ENCODE measurements at regions not wholly inside any gene's neighbourhood (a gene's known extent, or its start where the extent isn't known, plus 50 kb on each side); places are given as distances from the start of the nearest gene placed in this dataset.
A peak's percentile ranks its signal among the peaks of the same experiment; 100 is the strongest.
"Not testable (repeated sequence)": the region's sequence is repeated elsewhere in the genome, so short reads cannot be mapped to it uniquely, and the experiment has no call there.

DNA sequence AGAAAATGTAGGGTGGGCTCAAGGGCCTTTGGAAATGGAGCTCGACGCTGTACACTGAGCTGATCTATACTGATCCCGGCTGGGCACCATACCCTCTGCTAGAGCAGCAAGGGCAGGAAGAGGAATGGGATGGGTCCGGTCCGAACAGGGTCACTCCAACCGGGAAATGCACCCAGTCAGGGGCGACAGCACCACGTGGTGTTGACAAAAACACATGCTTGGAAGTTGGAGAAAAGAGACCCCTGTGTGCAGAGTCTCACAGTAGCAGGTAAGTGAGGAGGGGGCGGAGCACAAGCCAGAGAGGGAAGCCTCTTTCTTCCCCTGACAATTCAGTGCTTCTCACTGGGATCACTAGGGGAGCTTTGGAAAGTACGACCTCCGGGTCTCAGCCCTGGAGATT lies 84.1 kb upstream of the ASB18 start:
- no peak for DNase-seq (ENCODE audit: low spot score)

DNA sequence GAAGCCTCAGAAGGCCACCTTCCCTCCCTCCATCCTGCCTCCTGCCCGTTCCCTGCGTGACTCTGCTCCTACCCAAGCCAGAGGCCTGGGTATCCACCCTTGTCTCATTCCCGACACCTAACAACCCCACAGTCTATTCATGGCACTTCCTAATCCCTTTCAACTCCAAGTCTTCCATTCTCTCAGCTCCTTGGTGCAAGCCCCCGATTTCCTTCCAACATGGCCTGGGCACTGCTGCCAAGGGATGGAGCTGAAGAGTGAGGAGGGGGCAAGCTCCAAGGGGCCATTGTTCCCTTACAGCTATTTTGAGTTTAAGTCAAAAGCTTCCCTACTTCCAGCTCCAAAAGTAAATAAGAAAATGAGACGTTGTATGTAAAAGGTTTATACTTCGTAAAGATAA lies 84.8 kb upstream of the ASB18 start:
- DNase-seq (ENCODE audit: low spot score), result no peak

DNA sequence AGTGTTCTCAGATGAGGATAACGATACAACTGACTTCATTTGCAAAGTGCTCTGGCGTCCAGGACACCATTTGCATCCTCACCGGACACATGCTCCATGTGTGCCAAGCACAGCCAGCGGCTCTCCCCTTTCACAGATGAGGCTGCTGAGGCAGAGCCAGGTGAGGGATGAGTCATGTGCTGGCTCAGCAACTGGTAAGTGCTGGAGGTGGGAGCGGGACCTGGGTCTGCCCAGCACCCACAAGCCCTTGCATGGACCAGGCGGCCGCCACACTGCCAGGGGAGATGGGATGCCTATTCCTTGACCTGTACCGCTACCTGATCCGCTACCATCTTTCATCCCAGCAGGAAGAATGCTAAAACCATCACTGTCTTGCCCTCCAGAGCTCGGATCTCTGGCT lies 86.2 kb upstream of the ASB18 start:
- no peak for DNase-seq (ENCODE audit: low spot score)

DNA sequence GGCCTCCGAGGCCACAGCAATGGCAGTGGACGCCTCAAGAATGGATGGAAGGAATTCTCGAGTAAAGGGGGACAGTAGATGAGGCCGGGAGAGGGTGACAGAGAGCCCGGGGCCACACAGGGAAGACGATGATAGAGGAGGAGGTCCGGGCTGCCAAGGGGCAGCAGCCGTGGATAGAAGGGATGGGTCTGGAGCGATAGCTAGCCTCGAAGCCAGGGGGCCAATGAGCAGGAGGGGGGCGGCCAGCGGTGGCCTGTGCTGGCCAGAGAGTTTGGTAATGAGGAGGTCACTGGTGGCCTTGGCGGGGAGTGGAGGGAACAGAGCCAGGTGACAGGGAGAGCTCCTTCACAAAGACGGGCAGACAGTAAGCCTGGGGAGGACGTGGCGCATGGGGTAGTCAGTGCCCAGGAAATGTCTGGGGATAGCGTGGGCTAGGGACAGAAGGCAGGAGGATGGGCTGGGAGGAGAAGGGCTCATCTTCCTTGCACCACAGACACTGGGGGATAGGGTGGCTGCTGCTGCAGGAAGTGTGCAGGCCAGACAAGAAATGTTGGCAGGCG lies 87.8 kb upstream of the ASB18 start:
- no peak for DNase-seq (ENCODE audit: low spot score)

DNA sequence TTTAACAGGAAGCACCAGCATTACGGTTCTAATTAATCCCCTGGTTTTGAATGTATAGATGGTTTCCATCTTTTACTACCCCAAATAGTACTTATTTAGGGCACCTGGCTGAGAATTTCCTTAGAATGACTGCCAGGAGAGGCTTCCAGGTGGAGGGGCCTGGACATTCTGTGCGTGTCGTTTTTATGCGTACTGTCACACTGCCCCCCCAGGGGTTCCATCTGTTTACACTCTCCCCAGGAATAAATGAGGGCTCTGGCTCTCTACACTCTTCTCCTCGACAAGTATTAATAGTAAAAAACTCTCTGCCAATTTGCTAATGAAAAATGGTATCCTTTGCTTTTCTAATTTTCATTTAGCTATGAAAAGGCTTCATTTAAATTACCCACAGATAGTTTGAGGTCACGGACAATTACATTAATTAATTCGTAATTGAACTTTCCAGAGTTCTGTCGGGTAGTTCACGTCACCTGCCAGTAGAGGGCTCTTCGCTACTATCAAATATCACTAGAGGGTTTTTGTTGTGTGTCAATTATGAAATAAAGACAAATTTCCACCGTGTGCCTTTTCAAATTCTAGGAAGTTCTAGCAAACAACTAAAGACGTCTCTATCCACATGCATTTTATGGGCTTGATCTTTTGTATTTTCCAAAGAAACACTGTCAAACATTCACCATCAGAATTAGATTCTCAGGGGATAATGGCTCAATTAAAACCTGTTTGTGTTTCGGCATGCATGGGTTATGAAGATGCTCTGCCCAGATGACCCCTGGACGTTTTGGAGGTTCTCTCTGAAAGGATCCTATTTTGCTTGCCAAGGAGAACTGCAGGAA lies 88.8 kb upstream of the ASB18 start:
- peak; percentile 50 for DNase-seq (ENCODE audit: low spot score)

DNA sequence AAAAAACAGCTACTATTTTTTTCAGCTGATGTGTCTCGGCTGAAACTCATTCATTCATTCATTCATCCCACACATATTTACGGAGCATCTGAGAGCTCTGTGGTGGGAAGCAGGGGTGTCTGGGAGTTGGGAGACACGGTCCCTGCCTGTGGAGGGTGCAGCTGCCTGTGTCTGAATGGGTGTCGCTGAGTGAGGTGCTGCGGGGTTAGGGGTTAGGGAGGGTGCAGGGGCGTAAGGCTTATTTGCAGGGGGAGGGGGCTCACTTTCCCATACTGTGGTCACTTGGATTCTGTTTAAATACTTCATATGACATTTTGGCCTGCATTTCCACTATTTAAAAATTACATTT lies 89.4 kb upstream of the ASB18 start:
- DNase-seq (ENCODE audit: low spot score), result no peak

DNA sequence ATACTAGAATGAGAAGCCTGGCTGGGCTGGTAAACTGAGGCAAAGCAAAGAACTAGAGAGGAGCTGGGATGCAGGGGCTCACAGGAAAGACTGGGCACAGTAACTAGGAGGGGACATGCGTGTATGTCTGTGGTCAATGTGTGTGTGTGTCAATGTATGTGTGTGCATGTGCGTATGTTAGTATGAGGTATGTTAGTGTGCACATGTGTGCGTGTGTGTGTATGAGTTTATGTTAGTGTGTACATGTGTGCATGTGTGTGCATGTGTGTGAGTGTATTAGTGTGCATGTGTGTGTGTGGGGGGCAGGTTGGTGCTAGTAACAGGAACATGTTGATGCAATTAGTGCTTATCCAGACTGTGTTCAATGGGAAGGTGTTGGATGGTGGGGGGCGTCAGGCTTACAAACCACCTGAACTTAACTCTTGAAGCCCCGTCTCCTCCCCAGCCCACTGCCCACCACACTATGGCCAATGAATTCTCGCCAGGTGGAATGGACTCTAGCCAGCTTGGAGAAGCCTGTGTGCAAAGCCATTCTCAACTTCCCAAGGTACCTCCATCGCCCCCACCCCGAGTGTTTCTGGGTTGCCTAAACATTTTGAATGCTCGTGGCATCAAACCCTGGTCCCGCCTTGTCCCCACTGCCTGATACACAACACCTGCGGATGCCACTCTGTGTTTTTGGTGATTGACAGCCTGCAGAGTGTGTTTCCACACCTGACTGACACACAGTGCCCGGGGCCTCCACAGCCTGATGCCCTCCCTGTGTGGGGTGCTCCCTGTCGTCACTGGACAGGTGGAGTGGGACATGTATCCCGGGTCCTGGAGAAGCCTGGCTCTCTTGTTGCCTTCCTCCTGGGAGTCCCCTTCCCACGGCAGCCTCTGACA lies 90.1 kb upstream of the ASB18 start:
- DNase-seq (ENCODE audit: low spot score), result no peak

DNA sequence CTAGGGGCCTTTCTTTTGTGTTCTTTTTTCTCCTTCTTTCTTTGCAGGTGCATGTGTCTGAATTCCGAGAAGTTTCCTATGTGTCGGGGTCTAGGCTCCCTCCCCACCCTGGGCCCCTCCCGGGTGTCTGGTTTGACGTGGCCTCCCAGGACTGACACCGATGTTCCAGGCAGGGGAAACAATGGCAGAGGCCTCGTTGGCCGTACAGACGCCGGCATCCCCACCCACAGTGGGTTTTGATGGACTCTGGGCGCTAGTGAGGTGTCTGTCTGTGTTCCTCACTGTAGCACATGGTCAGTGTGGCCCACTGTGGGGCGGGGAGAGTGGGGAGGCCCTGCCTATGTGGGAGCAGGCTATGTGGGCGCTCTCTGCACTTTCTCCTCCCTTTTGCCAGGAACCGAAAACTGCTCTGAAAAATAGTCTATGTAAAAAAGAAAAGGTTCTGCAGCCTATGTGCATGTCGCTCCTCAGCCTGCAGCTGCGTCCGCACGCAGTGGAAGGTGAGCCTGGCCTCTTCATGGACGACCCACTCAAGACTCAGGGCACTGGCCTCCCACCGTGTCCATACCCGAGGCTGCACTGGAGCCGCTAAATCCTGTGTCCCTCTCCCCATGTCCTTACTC lies 90.9 kb upstream of the ASB18 start:
- DNase-seq (ENCODE audit: low spot score), result no peak

DNA sequence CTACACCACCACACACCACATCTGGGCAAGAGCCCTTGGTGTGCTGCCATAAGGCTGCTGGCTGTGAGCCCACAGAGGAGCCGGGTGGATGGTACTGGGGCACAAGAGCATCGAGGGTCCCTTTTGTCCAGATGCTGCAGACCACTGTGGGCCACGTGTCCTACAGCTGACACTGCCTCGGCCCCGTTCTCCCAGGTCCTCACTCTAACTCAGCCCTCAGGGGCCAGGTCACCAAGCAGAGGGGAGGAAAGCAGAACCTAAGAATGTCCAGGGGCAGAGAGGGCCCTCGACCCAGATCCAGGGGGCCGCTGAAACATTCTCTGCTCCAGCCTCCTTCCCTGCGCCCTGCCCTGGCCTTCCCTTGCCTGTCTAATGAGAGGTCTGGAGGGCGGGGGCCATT lies 91.7 kb upstream of the ASB18 start:
- no peak for DNase-seq (ENCODE audit: low spot score)

DNA sequence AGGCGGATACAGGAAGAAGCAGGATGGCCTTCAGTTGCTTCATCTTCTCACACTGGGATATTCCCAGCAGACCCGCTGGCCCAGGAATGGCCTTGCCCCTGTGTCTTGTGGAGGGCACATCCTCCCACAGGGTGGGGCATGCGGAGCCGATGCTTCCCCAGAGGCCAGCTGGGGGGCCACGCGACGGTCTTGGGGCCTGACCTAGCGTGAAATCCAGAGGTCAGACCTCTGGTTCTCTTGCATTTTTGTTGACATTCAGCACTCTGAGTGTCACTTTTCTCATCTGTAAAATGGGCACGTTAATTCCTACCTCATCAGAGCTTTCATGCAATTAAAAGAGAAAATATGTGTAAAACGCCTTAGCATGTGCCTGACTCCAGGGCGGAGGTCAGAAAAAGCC lies 92.1 kb upstream of the ASB18 start:
- not testable (repeated sequence) for DNase-seq (ENCODE audit: low spot score)

DNA sequence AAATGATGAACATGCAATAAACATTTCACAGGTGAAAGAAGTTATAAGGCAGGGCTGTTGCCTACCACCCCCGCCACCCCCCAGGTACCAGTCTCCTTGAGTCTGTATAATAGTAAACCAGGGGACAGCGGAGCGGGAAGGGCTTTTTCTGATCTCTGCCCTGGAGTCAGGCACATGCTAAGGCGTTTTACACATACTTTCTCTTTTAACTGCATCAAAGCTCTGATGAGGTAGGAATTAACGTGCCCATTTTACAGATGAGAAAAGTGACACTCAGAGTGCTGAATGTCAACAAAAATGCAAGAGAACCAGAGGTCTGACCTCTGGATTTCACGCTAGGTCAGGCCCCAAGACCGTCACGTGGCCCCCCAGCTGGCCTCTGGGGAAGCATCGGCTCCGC lies 94.3 kb upstream of the ASB18 start:
- DNase-seq (ENCODE audit: low spot score), result not testable (repeated sequence)

DNA sequence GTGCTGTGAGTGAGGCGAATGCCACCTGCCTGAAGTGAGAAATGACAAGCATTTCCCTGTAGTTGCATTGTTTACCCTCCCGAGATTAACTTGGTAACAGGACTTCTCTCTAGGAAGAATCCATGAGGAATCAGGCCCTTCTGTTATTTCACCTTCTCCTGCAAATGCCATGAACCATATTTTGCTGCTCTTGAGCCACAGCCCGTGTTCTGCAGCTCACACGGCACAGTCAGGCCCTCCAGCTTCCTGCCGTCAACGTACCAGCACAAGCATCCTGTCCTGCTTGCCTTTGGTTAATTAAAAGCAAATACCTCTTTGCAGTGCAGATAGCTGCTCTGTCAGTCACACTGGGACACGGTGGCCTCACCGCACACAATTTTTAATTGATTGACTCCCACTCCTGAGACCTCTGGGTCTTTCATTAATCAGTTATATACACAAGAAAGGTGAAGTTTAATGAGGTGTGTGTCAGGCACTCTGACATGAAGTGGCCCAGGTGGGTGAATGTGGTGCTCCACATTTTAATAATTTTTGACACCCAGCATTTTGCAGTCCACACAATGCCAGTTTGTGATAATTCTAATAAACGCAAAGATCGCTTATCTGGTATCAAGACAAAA lies 95.3 kb upstream of the ASB18 start:
- no peak for DNase-seq (ENCODE audit: low spot score)

DNA sequence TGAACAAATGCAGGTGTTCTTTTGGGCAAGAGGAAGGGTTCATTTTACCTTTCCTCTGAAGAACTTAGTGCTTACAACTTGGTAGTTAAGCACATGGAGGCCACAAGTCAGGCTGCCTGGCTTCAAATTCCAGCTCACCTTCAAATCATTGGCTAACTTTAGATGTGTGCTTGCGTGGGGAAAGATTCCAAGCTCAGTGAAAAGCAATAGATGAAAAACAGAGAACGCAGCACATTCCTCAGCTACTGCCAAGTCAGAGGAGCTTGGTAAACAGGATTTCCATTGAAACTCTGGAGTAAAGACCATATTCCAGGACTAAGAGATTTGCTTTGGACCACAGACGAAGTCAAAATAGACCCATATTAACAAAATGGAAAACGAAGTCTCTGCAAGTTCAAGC lies 96.3 kb upstream of the ASB18 start:
- no peak for DNase-seq (ENCODE audit: low spot score)

DNA sequence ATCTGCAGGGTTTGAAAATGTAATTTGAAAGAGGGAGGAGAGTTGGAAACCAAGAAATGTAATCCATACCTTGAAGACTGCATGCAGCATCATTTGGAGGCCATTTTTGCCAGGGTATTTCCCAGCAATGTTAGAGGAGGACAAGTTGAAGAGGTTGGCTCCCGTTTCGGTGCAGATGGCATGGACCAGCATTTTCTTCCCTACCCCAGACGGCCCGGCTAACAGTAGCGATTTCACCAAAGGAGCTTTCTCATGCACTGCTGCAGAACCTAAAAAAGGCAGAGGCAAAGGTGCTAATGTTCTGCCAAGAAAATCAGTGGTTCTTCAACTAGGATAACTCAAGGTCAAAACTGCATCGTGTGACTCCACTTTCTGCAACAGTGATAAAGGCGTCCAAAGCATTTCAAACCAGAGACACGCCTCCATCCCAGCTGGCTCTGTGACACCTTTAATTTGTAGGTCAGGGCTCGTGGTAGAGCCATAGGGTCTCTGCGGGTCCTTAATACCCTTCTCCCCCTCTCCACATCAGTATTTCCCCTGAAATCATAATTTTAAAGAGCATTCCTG lies 99.6 kb upstream of the ASB18 start:
- DNase-seq (ENCODE audit: low spot score), result no peak

DNA sequence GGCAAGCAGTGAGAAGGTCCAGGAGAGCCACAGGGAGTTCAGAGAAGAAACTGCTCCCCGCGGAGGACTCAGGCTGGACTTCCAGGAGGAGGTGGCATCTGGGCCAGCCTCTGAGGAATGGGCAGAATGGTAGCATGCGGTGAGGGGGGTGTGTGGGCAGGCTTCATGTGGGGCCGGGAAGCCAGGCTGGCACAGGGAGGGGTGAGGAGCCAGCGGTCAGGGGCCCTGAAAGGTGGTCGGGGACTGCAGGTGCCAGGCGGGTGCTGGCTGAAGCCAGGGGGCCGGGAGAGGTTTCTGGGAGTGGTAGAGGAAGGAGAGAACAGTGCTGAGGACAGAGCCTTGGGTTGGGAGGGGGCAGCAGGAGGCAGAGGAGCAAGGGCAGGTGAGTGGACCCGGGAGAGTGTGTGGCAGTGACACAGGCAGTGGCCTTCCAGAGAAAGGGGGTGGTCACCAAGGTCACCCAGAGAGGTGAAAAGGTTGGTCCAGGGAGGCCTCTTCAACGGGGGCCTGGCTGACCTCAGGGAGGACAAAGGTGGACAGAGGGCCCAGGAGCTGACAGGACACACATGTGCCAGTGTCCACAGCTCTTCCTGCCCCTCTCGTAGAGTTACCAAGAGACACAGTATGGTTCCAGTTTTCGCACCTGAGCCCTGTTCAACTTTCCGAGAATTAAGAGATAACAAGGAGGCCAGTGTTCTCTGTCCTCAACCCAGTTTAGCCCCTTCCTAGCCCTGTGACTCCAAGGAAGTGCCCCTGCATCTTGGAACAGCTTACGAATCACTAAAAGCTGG lies 101.2 kb upstream of the ASB18 start:
- DNase-seq (ENCODE audit: low spot score), result no peak

DNA sequence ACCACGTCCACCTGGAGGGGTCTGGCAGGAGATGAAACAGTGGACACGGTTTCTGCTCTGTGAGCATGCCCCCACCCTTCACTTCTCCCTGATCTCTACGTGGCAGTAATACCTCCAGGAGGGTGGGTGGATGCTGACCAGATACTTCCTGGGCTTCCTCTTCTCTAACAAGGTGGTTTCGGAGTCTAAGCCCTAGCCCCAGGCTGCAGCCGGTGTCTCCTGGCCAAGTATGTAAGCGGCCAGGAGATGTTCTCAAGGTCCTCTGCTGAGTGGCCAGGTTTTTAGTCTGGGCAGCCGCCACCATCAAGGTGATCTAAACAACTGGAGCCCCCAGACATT lies 101.8 kb upstream of the ASB18 start:
- DNase-seq (ENCODE audit: low spot score), result no peak

DNA sequence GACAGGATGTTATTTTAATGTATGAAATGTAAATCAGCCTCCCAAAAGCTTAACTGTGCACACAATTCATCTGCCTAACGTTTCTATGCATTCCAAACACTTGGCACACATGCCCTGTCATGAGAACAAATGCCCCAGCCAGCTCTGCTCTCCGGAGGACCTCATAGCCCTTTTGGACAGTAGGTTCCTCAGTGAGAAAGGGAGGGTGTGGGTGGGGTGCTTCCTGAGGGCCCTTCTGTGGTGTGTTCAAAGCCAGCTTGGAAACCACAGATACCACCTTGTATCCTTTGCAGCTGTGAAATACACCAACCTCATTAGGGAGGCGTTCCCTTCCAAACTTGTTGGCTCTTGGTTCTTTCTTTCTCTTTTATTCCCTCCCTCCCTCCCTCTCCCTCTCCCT lies 102.2 kb upstream of the ASB18 start:
- DNase-seq (ENCODE audit: low spot score), result no peak

DNA sequence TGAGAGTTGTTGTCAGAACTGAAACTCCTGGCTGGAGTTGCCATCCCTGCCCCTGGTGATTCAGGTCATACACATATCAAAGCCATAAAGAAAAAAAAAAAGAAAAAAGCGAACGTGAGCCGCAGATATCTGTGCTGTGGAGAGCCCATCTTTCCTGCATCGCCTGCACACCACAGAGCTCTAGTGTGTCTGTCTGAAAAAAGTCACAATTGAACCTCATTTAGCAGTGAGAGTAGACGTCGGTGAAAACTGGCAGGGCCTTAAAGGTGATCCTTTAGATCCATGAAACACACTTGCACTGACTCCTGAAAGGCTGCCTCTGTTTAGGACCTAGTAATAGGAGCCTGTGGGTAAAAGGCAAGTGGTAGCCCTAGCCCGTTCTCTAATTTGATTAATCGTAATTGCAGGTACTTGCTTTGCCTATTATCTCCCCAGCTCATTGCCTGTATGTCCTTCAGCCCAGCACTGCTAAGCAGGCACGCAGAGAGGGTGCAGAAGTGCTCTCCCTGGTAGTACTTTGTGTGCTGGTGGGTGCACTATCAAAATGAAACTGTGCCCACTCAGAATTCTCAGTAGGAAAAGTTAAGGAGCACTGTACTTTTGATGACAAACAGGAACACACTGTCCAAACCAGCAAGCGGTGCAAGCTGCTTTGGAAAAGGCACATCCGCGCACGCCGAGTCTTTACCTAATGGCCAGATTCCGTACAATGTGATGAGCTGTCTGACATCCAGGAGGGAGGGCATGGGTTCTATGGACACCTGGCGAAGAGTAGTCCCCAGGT lies 103.5 kb upstream of the ASB18 start:
- no peak for DNase-seq (ENCODE audit: low spot score)

DNA sequence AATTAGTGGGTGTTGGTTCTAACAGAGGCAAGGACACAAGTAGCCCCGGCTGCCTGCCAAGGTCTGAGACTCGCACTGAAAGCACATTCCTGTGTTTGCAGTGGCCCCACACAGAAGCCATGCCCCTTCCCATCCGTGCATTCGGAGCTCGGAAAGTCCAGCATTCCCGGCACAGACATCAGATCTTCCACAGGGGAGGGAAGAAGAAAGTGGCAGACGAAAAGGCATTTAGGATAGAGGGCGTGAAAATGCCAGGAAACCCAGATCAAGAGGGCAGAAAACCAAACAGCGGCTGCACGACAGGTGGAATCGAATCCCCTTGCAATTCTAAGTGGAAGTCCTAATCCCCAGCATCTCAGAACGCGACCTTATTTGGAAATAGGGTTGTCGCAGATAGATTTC lies 105.5 kb upstream of the ASB18 start:
- DNase-seq (ENCODE audit: low spot score), result peak; percentile 36

DNA sequence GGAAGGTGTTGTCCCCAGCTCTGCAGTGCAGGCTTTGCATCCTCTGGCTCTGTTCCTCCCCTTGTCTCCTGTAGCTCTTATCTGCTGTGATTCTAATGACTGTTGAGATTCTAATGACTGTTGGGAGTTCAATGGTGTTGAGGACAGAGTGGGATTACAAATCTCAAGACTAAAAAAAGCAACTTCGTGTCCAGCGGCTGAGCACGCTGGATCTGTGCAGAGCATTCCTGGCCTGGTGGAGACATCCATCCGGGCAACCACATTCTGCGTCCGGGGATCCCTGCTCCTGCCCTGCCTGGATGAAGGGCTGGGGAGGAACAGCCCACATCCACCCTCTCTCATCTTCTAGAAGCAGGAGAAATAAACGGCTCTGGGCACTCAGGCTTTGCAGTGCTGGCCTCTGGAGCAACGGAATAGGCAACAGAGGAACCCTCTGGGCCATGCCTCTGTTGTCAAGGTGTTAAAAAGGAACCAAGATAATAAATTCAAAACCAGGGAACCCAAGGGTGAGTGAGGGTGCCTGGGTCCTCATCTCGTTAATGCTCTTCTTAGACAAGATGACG lies 106.7 kb upstream of the ASB18 start:
- DNase-seq (ENCODE audit: low spot score), result no peak

Measured in AG20443 (cell line).